Astrocyte of the cerebellum (primary cell): ENCODE measurements at regions not wholly inside any gene's neighbourhood (a gene's known extent, or its start where the extent isn't known, plus 50 kb on each side); places are given as distances from the start of the nearest gene placed in this dataset.

ENCODE experiments used
- DNase-seq: peaks from one replicate; pipeline ENCODE4 v3.0.0-alpha.2; 2011; ENCODE audit warnings: low read depth
- H3K4me3 ChIP-seq: 2 replicates; pipeline ENCODE4 v1.5.1; 2011; ENCODE audit warnings: mild to moderate bottlenecking, low read depth, low read length, moderate library complexity
- in situ Hi-C: cut with HindIII; loops from 2 replicates; pipeline ENCODE4 v1.10.0; 2017; ENCODE audit warnings: low sequenced_read_pairs
- TF ChIP-seq, protein P1 (sequence below): IDR thresholded peaks from 2 replicates; pipeline ENCODE4 v1.5.1; 2012; ENCODE audit warnings: low read length, low read depth, moderate library complexity, mild to moderate bottlenecking; ENCODE audit errors: missing control alignments

DNA sequence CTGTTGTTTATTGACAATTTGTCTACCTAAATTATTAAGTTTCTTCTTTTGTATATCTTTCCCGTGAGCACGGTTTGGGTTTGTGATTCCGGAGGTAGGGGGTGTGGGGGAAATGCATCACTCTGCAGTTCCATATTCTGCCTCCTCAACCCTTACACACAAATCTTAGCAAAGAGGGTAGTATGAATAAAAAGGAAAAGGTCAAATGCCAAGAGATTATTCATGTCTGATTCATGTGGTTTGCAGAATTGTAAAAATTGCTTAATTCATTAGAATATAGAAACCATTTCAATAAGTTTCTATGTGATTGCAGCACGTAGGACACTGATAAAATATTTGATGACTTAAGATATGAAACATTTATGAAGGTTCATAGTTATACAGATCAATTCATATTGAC, 601.9 kb downstream of the SEMA5A start:
- in situ Hi-C loops: no loop called here
- TF ChIP-seq, protein P1, sequence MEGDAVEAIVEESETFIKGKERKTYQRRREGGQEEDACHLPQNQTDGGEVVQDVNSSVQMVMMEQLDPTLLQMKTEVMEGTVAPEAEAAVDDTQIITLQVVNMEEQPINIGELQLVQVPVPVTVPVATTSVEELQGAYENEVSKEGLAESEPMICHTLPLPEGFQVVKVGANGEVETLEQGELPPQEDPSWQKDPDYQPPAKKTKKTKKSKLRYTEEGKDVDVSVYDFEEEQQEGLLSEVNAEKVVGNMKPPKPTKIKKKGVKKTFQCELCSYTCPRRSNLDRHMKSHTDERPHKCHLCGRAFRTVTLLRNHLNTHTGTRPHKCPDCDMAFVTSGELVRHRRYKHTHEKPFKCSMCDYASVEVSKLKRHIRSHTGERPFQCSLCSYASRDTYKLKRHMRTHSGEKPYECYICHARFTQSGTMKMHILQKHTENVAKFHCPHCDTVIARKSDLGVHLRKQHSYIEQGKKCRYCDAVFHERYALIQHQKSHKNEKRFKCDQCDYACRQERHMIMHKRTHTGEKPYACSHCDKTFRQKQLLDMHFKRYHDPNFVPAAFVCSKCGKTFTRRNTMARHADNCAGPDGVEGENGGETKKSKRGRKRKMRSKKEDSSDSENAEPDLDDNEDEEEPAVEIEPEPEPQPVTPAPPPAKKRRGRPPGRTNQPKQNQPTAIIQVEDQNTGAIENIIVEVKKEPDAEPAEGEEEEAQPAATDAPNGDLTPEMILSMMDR: no peak
- no peak overlapping the region for H3K4me3 ChIP-seq
- no peak for DNase-seq

DNA sequence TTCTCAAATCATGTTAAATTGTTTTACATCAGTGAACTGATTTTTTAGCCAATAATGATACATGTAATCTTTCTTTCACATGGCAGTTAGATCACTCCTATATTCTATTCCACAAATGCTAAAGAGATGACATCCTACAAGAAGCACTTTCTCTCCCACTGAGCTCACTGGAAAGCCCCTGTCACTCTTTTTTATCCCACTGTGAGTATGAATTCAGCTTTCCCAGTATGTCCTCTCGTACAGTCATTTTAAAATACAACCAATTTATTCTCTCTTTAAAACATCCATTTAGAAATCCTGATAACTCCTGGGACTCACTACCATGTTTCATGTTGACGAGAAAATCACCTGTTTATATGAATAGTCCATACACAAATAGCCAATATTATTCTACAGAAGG, 599.9 kb downstream of the SEMA5A start:
- no peak for DNase-seq
- H3K4me3 ChIP-seq: no peak overlapping the region
- in situ Hi-C loops: no loop called here
- TF ChIP-seq, protein P1: no peak

DNA sequence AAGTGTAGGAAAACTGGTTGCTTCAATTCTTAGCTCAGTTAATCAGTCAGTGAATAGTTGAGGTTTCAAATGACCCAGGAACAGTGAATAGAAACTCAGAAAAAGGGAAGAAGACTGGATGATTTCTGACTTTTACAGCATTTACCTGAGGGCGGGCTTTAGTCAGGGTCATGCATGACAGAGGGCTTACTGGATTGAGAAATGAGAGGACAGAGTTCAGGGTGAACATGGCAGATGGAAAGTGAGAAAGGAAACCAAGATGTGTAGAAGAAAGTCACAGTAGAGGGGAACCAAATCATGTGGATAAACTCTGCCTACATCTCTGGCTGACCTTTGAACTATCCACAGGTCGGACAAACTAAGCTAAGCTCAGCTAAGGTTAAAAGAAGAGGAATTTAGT, 596.0 kb downstream of the SEMA5A start:
- in situ Hi-C loops: no loop called here
- H3K4me3 ChIP-seq: no peak overlapping the region
- TF ChIP-seq, protein P1: no peak
- no peak for DNase-seq

DNA sequence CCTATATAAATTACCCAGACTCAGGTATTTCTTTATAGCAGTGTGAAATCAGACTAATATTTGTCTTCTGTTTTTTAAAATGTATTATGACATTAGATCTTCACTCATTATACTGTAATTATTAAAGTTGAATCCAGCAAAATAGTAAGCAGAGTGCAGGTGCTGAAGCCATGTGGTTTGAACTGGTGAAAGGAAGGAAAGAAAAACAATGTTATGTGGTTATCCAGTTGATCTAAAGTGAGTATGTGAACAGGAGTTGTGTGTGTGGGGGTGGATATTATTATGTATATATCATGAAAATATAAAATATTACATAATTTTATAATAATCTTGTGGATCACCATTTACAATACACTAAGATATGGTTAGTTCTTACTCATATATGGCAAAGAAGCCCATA, 593.7 kb downstream of the SEMA5A start:
- no peak overlapping the region for H3K4me3 ChIP-seq
- in situ Hi-C loops: no loop called here

DNA sequence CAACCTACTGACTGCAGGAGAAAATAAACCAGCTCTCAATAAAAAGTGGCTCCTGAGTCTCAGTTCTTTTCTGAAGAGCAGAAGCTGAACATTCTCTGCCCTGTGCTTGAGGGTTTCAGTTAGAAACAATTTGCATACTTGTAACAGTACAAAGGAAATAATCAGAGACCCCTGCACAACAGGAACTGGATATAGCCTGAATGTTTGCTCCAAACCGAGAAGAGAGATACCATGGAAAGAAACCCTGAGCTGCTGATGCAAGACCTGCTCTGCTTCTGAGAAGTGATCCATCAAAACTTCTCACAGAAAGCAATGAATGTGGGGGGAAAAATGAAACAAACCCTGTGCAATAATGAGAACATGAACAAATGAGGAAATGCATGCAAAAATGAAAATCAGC, 592.9 kb downstream of the SEMA5A start:
- in situ Hi-C loops: no loop called here
- no peak overlapping the region for H3K4me3 ChIP-seq
- DNase-seq: no peak
- TF ChIP-seq, protein P1: no peak

More for the DNA sequence above, 593.7 kb downstream of the SEMA5A start:
- TF ChIP-seq, protein P1: no peak
- no peak for DNase-seq

DNA sequence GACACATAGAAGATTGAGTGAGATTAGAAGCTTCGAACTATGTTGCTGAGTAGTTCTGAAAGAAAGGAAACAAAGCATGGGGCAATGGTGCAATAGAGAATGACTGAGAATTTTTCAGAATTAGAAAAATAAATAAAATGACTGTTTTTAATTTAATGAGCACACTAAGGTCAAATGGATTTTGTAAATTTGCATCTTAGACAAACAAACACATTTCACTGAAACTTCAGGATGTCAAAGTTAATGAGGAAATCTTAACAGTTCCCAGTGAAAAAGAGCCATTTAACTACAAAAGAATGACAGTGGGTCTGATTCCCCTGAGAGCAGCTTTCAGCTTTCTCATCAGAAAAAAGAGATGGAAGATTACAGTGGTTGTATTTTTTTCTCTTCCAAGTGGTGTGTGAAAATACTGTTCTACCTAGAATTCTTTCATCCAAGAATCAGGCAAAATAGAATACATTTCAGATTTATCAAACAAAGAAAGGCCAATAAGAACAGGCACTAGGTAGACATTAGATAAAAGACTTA, 591.9 kb downstream of the SEMA5A start:
- H3K4me3 ChIP-seq: no peak overlapping the region
- in situ Hi-C loops: no loop called here
- TF ChIP-seq, protein P1: no peak
- no peak for DNase-seq

DNA sequence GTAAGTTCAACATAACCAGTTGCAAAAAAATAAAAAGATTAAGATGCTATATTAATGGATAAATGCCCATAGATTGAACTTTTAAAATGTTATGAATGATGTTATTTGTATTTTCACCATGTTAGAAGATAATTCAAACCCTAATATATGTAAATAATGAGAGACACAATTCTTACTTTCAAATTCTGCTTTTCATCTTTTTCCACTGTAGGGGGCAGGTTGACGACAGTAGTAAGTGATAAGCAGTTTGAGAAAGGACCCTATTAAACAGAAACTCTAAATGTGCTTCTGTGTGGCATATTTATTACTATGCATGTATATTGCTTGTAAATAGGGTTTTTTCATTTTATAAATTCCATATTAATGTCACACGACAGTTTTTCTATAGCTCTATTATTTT, 591.1 kb downstream of the SEMA5A start:
- no peak for DNase-seq
- in situ Hi-C loops: no loop called here
- no peak overlapping the region for H3K4me3 ChIP-seq
- TF ChIP-seq, protein P1: no peak
